Peyer's patch (tissue), 4 donors: ENCODE measurements at regions not wholly inside any gene's neighbourhood (a gene's known extent, or its start where the extent isn't known, plus 50 kb on each side); places are given as distances from the start of the nearest gene placed in this dataset.
A peak's percentile ranks its signal among the peaks of the same experiment; 100 is the strongest.

ENCODE experiments used
- DNase-seq, 3 donors: peaks; one replicate each; pipeline ENCODE4 v3.0.0-alpha.2; 2017 to 2019
- H3K27ac ChIP-seq, 4 donors: fragments of 200-600 bp; sonication (generic); one replicate each; pipeline ENCODE4 v1.5.1; 2016 to 2019
- H3K27me3 ChIP-seq, 2 donors: fragments of 200-600 bp; sonication (generic); one replicate each; pipeline ENCODE4 v1.5.1; 2019
- H3K36me3 ChIP-seq, 3 donors: fragments of 200-600 bp; sonication (generic); one replicate each; pipeline ENCODE4 v1.5.1; 2016 to 2019
- H3K4me1 ChIP-seq, 4 donors: fragments of 200-600 bp; sonication (generic); one replicate each; pipeline ENCODE4 v1.5.1; 2016 to 2019
- H3K4me3 ChIP-seq, 4 donors: fragments of 200-600 bp; sonication (generic); 1 replicate in 3 of 4; 2 replicates in 1 of 4; pipeline ENCODE4 v1.5.1; 2016 to 2019; ENCODE audit warnings: mild to moderate bottlenecking in 1 of 4
- H3K9me3 ChIP-seq, 4 donors: fragments of 200-600 bp; sonication (generic); one replicate each; pipeline ENCODE4 v1.5.1; 2016 to 2019; ENCODE audit warnings: mild to moderate bottlenecking in 1 of 4
- POLR2A ChIP-seq, 2 donors: fragments of 450-650 bp; IDR thresholded peaks; one replicate each; pipeline ENCODE4 v1.5.1; 2017; ENCODE audit warnings: antibody characterized with exemption in 2 of 2, mild to moderate bottlenecking in 2 of 2, moderate library complexity in 2 of 2
- TF ChIP-seq, protein P1 (sequence below), 6 experiments: fragments of 450-650 bp in 4 of 6; fragments of 200-600 bp in 2 of 6; sonication (generic) in 1 of 6; IDR thresholded peaks; one replicate each; pipeline ENCODE4 v1.5.1; 2017 to 2019; ENCODE audit warnings: antibody characterized with exemption in 6 of 6, mild to moderate bottlenecking in 3 of 6, moderate library complexity in 1 of 6

DNA sequence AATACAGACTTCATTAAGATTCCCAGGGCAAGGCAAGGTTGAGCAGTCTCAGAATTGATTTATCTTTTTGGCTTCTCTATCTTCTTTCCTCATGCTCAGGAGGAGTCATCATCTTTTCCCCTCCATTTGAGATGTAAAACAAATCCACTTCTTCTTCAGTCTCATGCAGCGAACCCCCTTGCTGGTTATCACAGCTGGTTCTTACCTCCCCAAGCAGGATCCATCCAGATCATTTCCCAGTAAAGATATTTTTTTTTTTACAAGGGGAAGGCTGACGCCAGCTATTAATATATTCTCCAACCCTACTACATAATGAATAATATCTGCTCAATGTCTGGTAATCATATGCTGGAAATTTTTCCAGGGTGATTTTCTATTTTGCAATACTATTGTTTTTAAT lies 508.9 kb upstream of the NOX3 start:
- TF ChIP-seq POLR2A (IDR thresholded peaks at IDR 0.05), result no peak
- TF ChIP-seq, protein P1, sequence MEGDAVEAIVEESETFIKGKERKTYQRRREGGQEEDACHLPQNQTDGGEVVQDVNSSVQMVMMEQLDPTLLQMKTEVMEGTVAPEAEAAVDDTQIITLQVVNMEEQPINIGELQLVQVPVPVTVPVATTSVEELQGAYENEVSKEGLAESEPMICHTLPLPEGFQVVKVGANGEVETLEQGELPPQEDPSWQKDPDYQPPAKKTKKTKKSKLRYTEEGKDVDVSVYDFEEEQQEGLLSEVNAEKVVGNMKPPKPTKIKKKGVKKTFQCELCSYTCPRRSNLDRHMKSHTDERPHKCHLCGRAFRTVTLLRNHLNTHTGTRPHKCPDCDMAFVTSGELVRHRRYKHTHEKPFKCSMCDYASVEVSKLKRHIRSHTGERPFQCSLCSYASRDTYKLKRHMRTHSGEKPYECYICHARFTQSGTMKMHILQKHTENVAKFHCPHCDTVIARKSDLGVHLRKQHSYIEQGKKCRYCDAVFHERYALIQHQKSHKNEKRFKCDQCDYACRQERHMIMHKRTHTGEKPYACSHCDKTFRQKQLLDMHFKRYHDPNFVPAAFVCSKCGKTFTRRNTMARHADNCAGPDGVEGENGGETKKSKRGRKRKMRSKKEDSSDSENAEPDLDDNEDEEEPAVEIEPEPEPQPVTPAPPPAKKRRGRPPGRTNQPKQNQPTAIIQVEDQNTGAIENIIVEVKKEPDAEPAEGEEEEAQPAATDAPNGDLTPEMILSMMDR (IDR thresholded peaks at IDR 0.05), result no peak
- Histone ChIP-seq H3K4me3 (no peak overlapping the region), H3K27me3 (no peaks in the 10 kb centered on the region), H3K4me1 (no peaks in the 10 kb centered on the region), H3K27ac (no peak overlapping the region), H3K36me3 (no peaks in the 10 kb centered on the region), H3K9me3 (no peaks in the 10 kb centered on the region)
- DNase-seq, result no peak

DNA sequence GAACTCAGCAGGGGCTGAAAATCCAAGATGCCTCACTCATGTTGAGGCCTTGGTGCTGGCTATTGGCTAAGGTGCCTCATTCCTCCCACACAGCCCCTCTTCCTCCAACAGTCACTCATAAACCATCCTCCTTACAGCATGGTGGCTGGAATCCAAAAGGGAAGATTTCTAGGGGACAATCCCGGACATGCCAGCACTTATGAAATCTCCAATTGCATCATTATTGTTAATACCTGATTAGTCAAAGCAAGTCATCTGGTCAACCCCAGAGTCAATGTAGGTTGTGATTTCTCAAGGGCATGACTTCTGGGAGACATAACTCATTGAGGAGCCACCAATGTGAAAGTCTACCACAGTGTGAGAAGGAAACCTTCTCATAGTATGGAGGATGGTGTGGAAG lies 506.6 kb upstream of the NOX3 start:
- Histone ChIP-seq H3K4me3 (no peak overlapping the region), H3K27ac (no peak overlapping the region), H3K36me3 (no peaks in the 10 kb centered on the region), H3K9me3 (no peaks in the 10 kb centered on the region), H3K4me1 (no peaks in the 10 kb centered on the region), H3K27me3 (no peaks in the 10 kb centered on the region)
- TF ChIP-seq POLR2A (IDR thresholded peaks at IDR 0.05), result no peak
- TF ChIP-seq, protein P1 (IDR thresholded peaks at IDR 0.05), result no peak
- no peak for DNase-seq

DNA sequence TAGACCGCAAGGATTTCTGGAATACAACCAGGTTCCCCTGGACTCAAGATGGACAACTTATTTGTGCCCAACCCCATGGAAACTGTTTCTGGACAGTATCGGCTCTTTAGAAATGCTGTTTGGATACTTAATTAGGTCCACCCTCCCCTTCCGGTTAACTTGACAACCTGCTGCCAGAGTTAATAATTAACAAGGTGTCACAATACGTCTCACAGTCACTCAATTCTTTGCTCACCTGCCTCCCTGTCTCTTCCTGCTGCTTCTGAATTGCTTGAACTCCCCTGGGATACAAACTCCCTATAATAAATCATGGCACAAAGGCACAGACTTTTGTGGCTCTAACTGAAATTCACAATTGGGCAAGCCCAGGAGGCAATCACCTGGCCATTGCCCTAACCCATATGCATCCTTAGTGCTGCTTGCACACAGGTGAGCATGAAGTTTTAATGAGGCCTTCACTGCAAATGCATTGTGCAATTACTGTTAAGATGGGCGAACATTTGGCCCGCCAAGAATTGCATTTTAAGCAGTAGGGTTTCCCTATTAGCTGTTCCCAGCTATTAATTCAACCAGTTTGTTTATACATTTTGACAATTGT lies 504.4 kb upstream of the NOX3 start:
- no peak overlapping the region for H3K27ac ChIP-seq
- peak in 1 of 3 donors; percentile 50 for DNase-seq
- no peaks in the 10 kb centered on the region for H3K4me1 ChIP-seq

DNA sequence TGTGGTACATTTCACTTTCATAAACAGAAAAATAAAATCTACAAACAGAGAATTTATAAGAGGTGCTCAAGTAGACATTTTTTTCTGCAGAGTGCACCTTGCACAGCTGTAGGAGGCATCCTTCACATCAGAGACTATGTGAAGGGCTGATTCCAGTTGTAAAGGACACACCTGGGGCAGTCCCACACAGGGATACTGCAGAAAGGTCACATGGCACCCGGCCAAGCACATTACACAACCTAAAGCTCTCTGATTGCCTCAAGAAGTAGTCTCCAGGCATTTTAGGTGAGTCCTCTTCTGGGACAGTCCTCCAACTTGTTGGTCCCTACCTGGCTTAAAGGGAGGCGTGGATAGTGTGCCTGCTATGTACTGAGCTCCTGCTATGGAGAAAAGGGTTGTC lies 502.9 kb upstream of the NOX3 start:
- H3K4me3 ChIP-seq, result no peak overlapping the region
- no peaks in the 10 kb centered on the region for H3K9me3 ChIP-seq
- H3K27me3 ChIP-seq, result no peaks in the 10 kb centered on the region
- no peaks in the 10 kb centered on the region for H3K36me3 ChIP-seq
- TF ChIP-seq POLR2A (IDR thresholded peaks at IDR 0.05), result no peak
- TF ChIP-seq, protein P1 (IDR thresholded peaks at IDR 0.05), result no peak
- H3K27ac ChIP-seq, result no peak overlapping the region
- no peaks in the 10 kb centered on the region for H3K4me1 ChIP-seq
- DNase-seq, result peak in 2 of 3 donors; percentile 82 to 87

More for the DNA sequence above, 504.4 kb upstream of the NOX3 start:
- Histone ChIP-seq H3K27me3 (no peaks in the 10 kb centered on the region), H3K36me3 (no peaks in the 10 kb centered on the region), H3K9me3 (no peaks in the 10 kb centered on the region), H3K4me3 (no peak overlapping the region)
- TF ChIP-seq POLR2A (IDR thresholded peaks at IDR 0.05), result no peak
- TF ChIP-seq, protein P1 (IDR thresholded peaks at IDR 0.05), result no peak

DNA sequence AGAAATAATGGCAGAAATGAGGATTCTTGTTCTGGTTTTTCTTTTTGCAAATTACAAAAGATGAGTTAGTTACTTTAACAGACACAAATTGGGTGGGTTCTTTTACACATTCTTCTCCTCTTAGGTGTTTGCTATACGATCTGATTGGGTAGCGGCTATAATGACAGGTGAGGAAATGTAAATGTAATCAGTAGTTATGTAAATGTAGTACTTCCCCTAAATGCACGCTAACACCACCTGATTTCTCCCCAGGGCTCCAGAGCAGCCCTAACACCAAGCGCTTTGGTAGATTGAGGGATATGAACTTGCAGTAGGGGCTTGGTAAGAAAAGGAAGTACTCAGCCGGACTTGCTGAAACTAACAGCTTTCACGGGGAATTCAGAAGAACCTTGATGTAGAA lies 499.4 kb upstream of the NOX3 start:
- Histone ChIP-seq H3K36me3 (no peaks in the 10 kb centered on the region), H3K27me3 (no peaks in the 10 kb centered on the region), H3K9me3 (no peaks in the 10 kb centered on the region), H3K27ac (no peak overlapping the region), H3K4me1 (no peaks in the 10 kb centered on the region), H3K4me3 (no peak overlapping the region)
- TF ChIP-seq, protein P1 (IDR thresholded peaks at IDR 0.05), result no peak
- TF ChIP-seq POLR2A (IDR thresholded peaks at IDR 0.05), result no peak
- no peak for DNase-seq

DNA sequence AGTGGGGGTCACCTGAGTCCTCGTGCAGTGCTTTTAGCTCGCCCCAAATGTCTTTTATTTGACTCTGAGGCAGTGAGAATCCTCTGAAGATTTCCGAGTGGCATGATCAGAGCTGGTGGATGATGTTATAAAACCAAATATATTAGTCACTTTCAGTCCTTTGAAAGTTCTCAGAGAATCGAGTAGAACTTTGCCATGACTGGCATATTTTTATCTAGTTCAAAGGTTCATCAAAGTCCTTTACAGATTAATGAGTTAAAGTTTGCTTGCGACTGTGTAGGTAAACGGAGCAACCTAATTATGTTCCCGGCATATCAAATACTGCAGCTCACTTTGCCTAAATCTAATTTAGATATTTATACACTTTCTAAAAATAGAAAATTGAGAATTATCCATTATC lies 498.5 kb upstream of the NOX3 start:
- no peaks in the 10 kb centered on the region for H3K36me3 ChIP-seq
- no peak for DNase-seq
- TF ChIP-seq POLR2A (IDR thresholded peaks at IDR 0.05), result no peak
- TF ChIP-seq, protein P1 (IDR thresholded peaks at IDR 0.05), result no peak

More for the DNA sequence above, 498.5 kb upstream of the NOX3 start:
- Histone ChIP-seq H3K9me3 (no peaks in the 10 kb centered on the region), H3K4me3 (no peak overlapping the region), H3K4me1 (no peaks in the 10 kb centered on the region), H3K27me3 (no peaks in the 10 kb centered on the region), H3K27ac (no peak overlapping the region)
